Uterus (tissue), 2 donors: ENCODE measurements at regions not wholly inside any gene's neighbourhood (a gene's known extent, or its start where the extent isn't known, plus 50 kb on each side); places are given as distances from the start of the nearest gene placed in this dataset.

Experiments used
- CTCF ChIP-seq, 4 experiments: fragments of 200-600 bp in 2 of 4; fragments of 450-650 bp in 2 of 4; sonication (generic) in 2 of 4; IDR thresholded peaks; one replicate each; pipeline ENCODE4 v1.5.1; 2016 to 2019; ENCODE audit warnings: antibody characterized with exemption in 4 of 4, mild to moderate bottlenecking in 2 of 4, moderate library complexity in 1 of 4
- POLR2A ChIP-seq, 2 donors: fragments of 450-650 bp; IDR thresholded peaks; one replicate each; pipeline ENCODE4 v1.6.1; 2016; ENCODE audit warnings: antibody characterized with exemption in 2 of 2, mild to moderate bottlenecking in 1 of 2, moderate library complexity in 1 of 2

- no peak for TF ChIP-seq CTCF (IDR thresholded peaks at IDR 0.05)
- no peak for TF ChIP-seq POLR2A (IDR thresholded peaks at IDR 0.05)
These were observed 119.5 kb upstream of the SPATA12 start for GRCh38 chr3:56940976-56941375.
